Lower leg skin (tissue), 3 donors: ENCODE measurements at regions not wholly inside any gene's neighbourhood (a gene's known extent, or its start where the extent isn't known, plus 50 kb on each side); places are given as distances from the start of the nearest gene placed in this dataset.

Experiments
- CTCF ChIP-seq, 3 donors: fragments of 450-650 bp; IDR thresholded peaks; one replicate each; pipeline ENCODE4 v1.5.1; 2016; ENCODE audit warnings: antibody characterized with exemption in 3 of 3, mild to moderate bottlenecking in 3 of 3, moderate library complexity in 2 of 3
- POLR2A ChIP-seq, 2 donors: fragments of 450-650 bp; IDR thresholded peaks; one replicate each; pipeline ENCODE4 v1.6.1; 2016 to 2017; ENCODE audit warnings: antibody characterized with exemption in 2 of 2, mild to moderate bottlenecking in 1 of 2, moderate library complexity in 1 of 2

GRCh38 chr4:137610960-137611359, 78.7 kb upstream of the PCDH18 start:
- no peak for TF ChIP-seq CTCF (IDR thresholded peaks at IDR 0.05)
- TF ChIP-seq POLR2A (IDR thresholded peaks at IDR 0.05), result no peak
